WTC11 (cell line): ENCODE measurements at regions not wholly inside any gene's neighbourhood (a gene's known extent, or its start where the extent isn't known, plus 50 kb on each side); places are given as distances from the start of the nearest gene placed in this dataset.

Experiments used
- ATAC-seq: fragments of 200-7000 bp; cut with Tn5 transposase; 2 replicates; pipeline ENCODE4 v1.10.0; 2021; ENCODE audit warnings: mild to moderate bottlenecking, moderate library complexity
- CTCF ChIA-PET: fragments of 300-600 bp; sonication (Branson Sonifier 250); formaldehyde crosslinking; loops from one replicate; lab custom pipeline; 2021; ENCODE audit warnings: antibody characterized with exemption; lab: Charles Lee
- POLR2A ChIA-PET: fragments of 350-600 bp; sonication (Branson Sonifier 250); formaldehyde crosslinking; loops from one replicate; lab custom pipeline; 2021; ENCODE audit warnings: antibody characterized with exemption; lab: Charles Lee
- DNase-seq: peaks from one replicate; pipeline ENCODE4 v3.0.0; 2021; ENCODE audit warnings: low spot score
- H3K27ac Mint-ChIP-seq: 2 replicates; pipeline ENCODE4 v1.8.0; 2021; ENCODE audit warnings: mixed read lengths
- H3K27me3 Mint-ChIP-seq: 2 replicates; pipeline ENCODE4 v1.8.0; 2021; ENCODE audit warnings: low read depth, mild to moderate bottlenecking, moderate library complexity, mixed read lengths
- H3K36me3 Mint-ChIP-seq: 2 replicates; pipeline ENCODE4 v1.8.0; 2021; ENCODE audit warnings: mixed read lengths
- H3K4me1 Mint-ChIP-seq: 2 replicates; pipeline ENCODE4 v1.8.0; 2022; ENCODE audit warnings: mixed read lengths
- H3K4me3 Mint-ChIP-seq: 2 replicates; pipeline ENCODE4 v1.8.0; 2021; ENCODE audit warnings: mild to moderate bottlenecking, moderate library complexity, mixed read lengths
- H3K9me3 Mint-ChIP-seq: 2 replicates; pipeline ENCODE4 v1.8.0; 2021; ENCODE audit warnings: mixed read lengths
- AFF4 ChIP-seq: sonication (generic); formaldehyde crosslinking; IDR thresholded peaks from 2 replicates; pipeline ENCODE4 v1.8.1; 2023; ENCODE audit warnings: mild to moderate bottlenecking, missing genetic modification reagents, borderline replicate concordance
- FOXP4 ChIP-seq: sonication (generic); formaldehyde crosslinking; IDR thresholded peaks from 2 replicates; pipeline ENCODE4 v1.8.0; 2022; ENCODE audit warnings: mild to moderate bottlenecking, missing genetic modification reagents
- GRHL2 ChIP-seq: fragments of 250-450 bp; sonication (Bioruptor Pico); IDR thresholded peaks from 2 replicates; pipeline ENCODE4 v1.8.0; 2022; ENCODE audit warnings: mild to moderate bottlenecking, moderate library complexity; ENCODE audit not compliant: insufficient replicate concordance, severe bottlenecking
- HMGA2 ChIP-seq: fragments of 250-450 bp; sonication (Bioruptor Pico); IDR thresholded peaks from 2 replicates; pipeline ENCODE4 v1.4.0; 2021; ENCODE audit warnings: mild to moderate bottlenecking, moderate library complexity
- KAT7 ChIP-seq: sonication (generic); formaldehyde crosslinking; IDR thresholded peaks from 2 replicates; pipeline ENCODE4 v1.8.1; 2023; ENCODE audit warnings: missing genetic modification reagents, mild to moderate bottlenecking, borderline replicate concordance
- MXD4 ChIP-seq: fragments of 250-450 bp; sonication (Bioruptor Pico); IDR thresholded peaks from 2 replicates; pipeline ENCODE4 v1.8.0; 2021; ENCODE audit warnings: mild to moderate bottlenecking, moderate library complexity, borderline replicate concordance
- PRRX2 ChIP-seq: fragments of 250-450 bp; sonication (Bioruptor Pico); IDR thresholded peaks from 2 replicates; pipeline ENCODE4 v1.8.0; 2021; ENCODE audit warnings: mild to moderate bottlenecking
- RELA ChIP-seq: sonication (generic); formaldehyde crosslinking; IDR thresholded peaks from 2 replicates; pipeline ENCODE4 v1.8.1; 2022; ENCODE audit warnings: missing genetic modification reagents, mild to moderate bottlenecking, borderline replicate concordance
- STAT6 ChIP-seq: sonication (generic); formaldehyde crosslinking; conservative IDR thresholded peaks from 2 replicates; pipeline ENCODE4 v1.8.1; 2023; ENCODE audit warnings: mild to moderate bottlenecking, low read depth, missing genetic modification reagents, moderate library complexity
- ZBTB43 ChIP-seq: sonication (generic); formaldehyde crosslinking; IDR thresholded peaks from 2 replicates; pipeline ENCODE4 v1.8.1; 2023; ENCODE audit warnings: mild to moderate bottlenecking, missing genetic modification reagents
- ZNF219 ChIP-seq: sonication (generic); formaldehyde crosslinking; IDR thresholded peaks from 2 replicates; pipeline ENCODE4 v1.8.0; 2023; ENCODE audit warnings: missing genetic modification reagents, mild to moderate bottlenecking, borderline replicate concordance
- ZNF396 ChIP-seq: fragments of 250-450 bp; sonication (Bioruptor Pico); IDR thresholded peaks from 2 replicates; pipeline ENCODE4 v1.8.0; 2021; ENCODE audit warnings: mild to moderate bottlenecking, moderate library complexity, borderline replicate concordance
- ZNF425 ChIP-seq: fragments of 250-450 bp; sonication (Bioruptor Pico); conservative IDR thresholded peaks from 2 replicates; pipeline ENCODE4 v1.9.0; 2021; ENCODE audit warnings: mild to moderate bottlenecking
- ZNF532 ChIP-seq: fragments of 250-450 bp; sonication (Bioruptor Pico); IDR thresholded peaks from 2 replicates; pipeline ENCODE4 v1.9.0; 2021; ENCODE audit warnings: mild to moderate bottlenecking, borderline replicate concordance

- CTCF ChIA-PET, result no interaction called here
- Mint-ChIP-seq H3K4me1 (peaks cover 19% of the 10 kb centered on the region), H3K4me3 (no peak overlapping the region), H3K9me3 (no peaks in the 10 kb centered on the region), H3K36me3 (no peaks in the 10 kb centered on the region), H3K27me3 (no peaks in the 10 kb centered on the region), H3K27ac (no peak overlapping the region)
- TF ChIP-seq ZNF532 (CRISPR knock-in tag) (no peak), STAT6 (no peak), FOXP4 (CRISPR knock-in tag) (no peak), PRRX2 (no peak)
- no peak for ATAC-seq
- POLR2A ChIA-PET, result no interaction called here
- DNase-seq, result no peak
Observed at GRCh38 chr4:156443488-156443887, 489.8 kb upstream of the CTSO start.

- ChIA-PET POLR2A (no interaction called here), CTCF (no interaction called here)
- no peak overlapping the region for H3K27ac Mint-ChIP-seq
- ATAC-seq (no peak), DNase-seq (no peak)
- H3K36me3 Mint-ChIP-seq, result no peaks in the 10 kb centered on the region
- no peaks in the 10 kb centered on the region for H3K9me3 Mint-ChIP-seq
- no peak overlapping the region for H3K4me3 Mint-ChIP-seq
- H3K4me1 Mint-ChIP-seq, result peaks cover 19% of the 10 kb centered on the region
- TF ChIP-seq ZBTB43 (CRISPR knock-in tag), result no peak
- TF ChIP-seq ZNF219, result no peak
- H3K27me3 Mint-ChIP-seq, result no peaks in the 10 kb centered on the region
Observed at GRCh38 chr4:156442912-156443311, 489.2 kb upstream of the CTSO start.

- no peak for ATAC-seq
- H3K9me3 Mint-ChIP-seq, result no peaks in the 10 kb centered on the region
- ChIA-PET POLR2A (no interaction called here), CTCF (no interaction called here)
- H3K27ac Mint-ChIP-seq, result no peak overlapping the region
- no peak for DNase-seq
- H3K4me1 Mint-ChIP-seq, result peaks cover 23% of the 10 kb centered on the region
- H3K27me3 Mint-ChIP-seq, result no peaks in the 10 kb centered on the region
- no peak overlapping the region for H3K4me3 Mint-ChIP-seq
- H3K36me3 Mint-ChIP-seq, result no peaks in the 10 kb centered on the region
- no peak for TF ChIP-seq ZNF425 (CRISPR knock-in tag)
- no peak for TF ChIP-seq KAT7 (CRISPR knock-in tag)
- TF ChIP-seq GRHL2 (CRISPR knock-in tag), result no peak
- TF ChIP-seq HMGA2 (CRISPR knock-in tag), result no peak
- TF ChIP-seq RELA, result no peak
- TF ChIP-seq AFF4, result no peak
- no peak for TF ChIP-seq MXD4 (CRISPR knock-in tag)
- no peak for TF ChIP-seq ZNF396
Observed at GRCh38 chr4:156439576-156440200, 486.0 kb upstream of the CTSO start.
